SK-N-SH (cell line): ENCODE measurements at regions not wholly inside any gene's neighbourhood (a gene's known extent, or its start where the extent isn't known, plus 50 kb on each side); places are given as distances from the start of the nearest gene placed in this dataset.

Experiments used
- CTCF ChIA-PET: fragments of 300-600, 350-600 bp; formaldehyde crosslinking; extraction: SDS; loops from one replicate; lab custom pipeline; 2021; lab: Yijun Ruan, JAX
- POLR2A ChIA-PET: fragments of 350-600 bp; sonication (Branson Sonifier 250); formaldehyde crosslinking; extraction: SDS; loops from one replicate; lab custom pipeline; 2020; ENCODE audit warnings: antibody characterized with exemption, inconsistent platforms; lab: Yijun Ruan, JAX
- DNase-seq: peaks from one replicate; pipeline ENCODE4 v3.0.0; 2012
- H2AFZ ChIP-seq: fragments of 200-600 bp; sonication (generic); 2 replicates; pipeline ENCODE4 v1.8.1; 2016; ENCODE audit warnings: antibody characterized with exemption, mild to moderate bottlenecking, low read depth
- H3F3A ChIP-seq: fragments of 200-600 bp; sonication (generic); replicated peaks from 2 replicates; pipeline ENCODE3; 2016; ENCODE audit warnings: antibody characterized with exemption, mild to moderate bottlenecking; ENCODE audit not compliant: insufficient read depth
- H3K27ac ChIP-seq, 2 experiments: fragments of 200-500 bp in 1 of 2; fragments of 200-600 bp in 1 of 2; sonication (Bioruptor generic) in 1 of 2; sonication (generic), shearing (Covaris generic) in 1 of 2; 2 replicates each; pipeline versions ENCODE4 v1.5.1 to v1.6.1; 2014 to 2016; ENCODE audit warnings: low read depth in 2 of 2, inconsistent platforms in 1 of 2, low read length in 1 of 2, mild to moderate bottlenecking in 1 of 2, mixed read lengths in 1 of 2
- H3K27me3 ChIP-seq: fragments of 200-600 bp; sonication (generic), shearing (Covaris generic); 2 replicates; pipeline ENCODE4 v1.6.1; 2016; ENCODE audit warnings: mixed run types; ENCODE audit not compliant: insufficient read depth
- H3K36me3 ChIP-seq, 2 experiments: fragments of 200-500 bp in 1 of 2; fragments of 200-600 bp in 1 of 2; sonication (Bioruptor generic) in 1 of 2; sonication (generic) in 1 of 2; replicated peaks in 1 of 2; 2 replicates each; pipeline versions ENCODE3 to v1.5.1; 2014 to 2016; ENCODE audit warnings: low read length in 1 of 2, mild to moderate bottlenecking in 1 of 2; ENCODE audit not compliant: insufficient read depth in 2 of 2, control insufficient read depth in 1 of 2
- H3K4me1 ChIP-seq, 2 experiments: fragments of 200-500 bp in 1 of 2; fragments of 200-600 bp in 1 of 2; sonication (Bioruptor generic) in 1 of 2; sonication (generic), shearing (Covaris generic) in 1 of 2; 2 replicates each; pipeline versions ENCODE4 v1.5.1 to v1.6.1; 2014 to 2016; ENCODE audit warnings: low read depth in 1 of 2, low read length in 1 of 2, mixed run types in 1 of 2; ENCODE audit not compliant: insufficient read depth in 2 of 2, control insufficient read depth in 1 of 2
- H3K4me2 ChIP-seq: fragments of 200-600 bp; sonication (generic), shearing (Covaris generic); 2 replicates; pipeline ENCODE4 v1.6.1; 2017; ENCODE audit warnings: mixed run types
- H3K4me3 ChIP-seq, 2 experiments: fragments of 200-500 bp in 1 of 2; fragments of 200-600 bp in 1 of 2; sonication (Bioruptor generic) in 1 of 2; sonication (generic), shearing (Covaris generic) in 1 of 2; 2 replicates each; pipeline versions ENCODE4 v1.5.1 to v1.8.1; 2014 to 2016; ENCODE audit warnings: low read depth in 2 of 2, inconsistent platforms in 1 of 2, low read length in 1 of 2, mild to moderate bottlenecking in 1 of 2, mixed read lengths in 1 of 2, moderate library complexity in 1 of 2
- H3K79me2 ChIP-seq: fragments of 200-600 bp; sonication (generic); 2 replicates; pipeline ENCODE4 v1.8.1; 2017; ENCODE audit warnings: mild to moderate bottlenecking; ENCODE audit not compliant: insufficient read depth
- H3K9ac ChIP-seq: fragments of 200-600 bp; sonication (generic); 2 replicates; pipeline ENCODE4 v1.6.1; 2017; ENCODE audit warnings: mixed run types
- H3K9me2 ChIP-seq: fragments of 200-600 bp; sonication (generic); 2 replicates; pipeline ENCODE4 v1.6.1; 2017; ENCODE audit warnings: mixed run types
- H3K9me3 ChIP-seq: fragments of 200-600 bp; sonication (generic); 2 replicates; pipeline ENCODE4 v1.6.1; 2017; ENCODE audit warnings: mixed run types, mild to moderate bottlenecking, moderate library complexity
- H4K20me1 ChIP-seq: fragments of 200-600 bp; sonication (generic); 2 replicates; pipeline ENCODE4 v1.6.1; 2017; ENCODE audit warnings: mild to moderate bottlenecking, mixed run types; ENCODE audit not compliant: insufficient read depth
- CHD2 ChIP-seq: fragments of 150-350 bp; IDR thresholded peaks from 2 replicates; pipeline ENCODE4 v1.6.1; 2018; ENCODE audit warnings: low read length; ENCODE audit not compliant: partially characterized antibody
- EP300 ChIP-seq, 2 experiments: IDR thresholded peaks; 2 replicates each; pipeline versions ENCODE4 v1.4.0 to v1.6.1; 2012; ENCODE audit warnings: borderline replicate concordance in 1 of 2, low read depth in 1 of 2, low read length in 1 of 2
- EZH2phosphoT487 ChIP-seq: fragments of 200-600 bp; sonication (generic); IDR thresholded peaks from 2 replicates; pipeline ENCODE4 v1.6.1; 2017; ENCODE audit warnings: low read depth, mixed run types, mild to moderate bottlenecking, antibody characterized with exemption, moderate library complexity, borderline replicate concordance
- GATA2 ChIP-seq: sonication (generic); formaldehyde crosslinking; IDR thresholded peaks from 2 replicates; pipeline ENCODE4 v1.5.0; 2020; ENCODE audit warnings: mild to moderate bottlenecking, missing genetic modification reagents
- JUND ChIP-seq: IDR thresholded peaks from 2 replicates; pipeline ENCODE4 v1.4.0; 2012
- MEF2A ChIP-seq: IDR thresholded peaks from 2 replicates; pipeline ENCODE4 v1.4.0; 2012; ENCODE audit warnings: low read depth, borderline replicate concordance
- NFIC ChIP-seq: IDR thresholded peaks from 2 replicates; pipeline ENCODE4 v1.4.0; 2012; ENCODE audit warnings: borderline replicate concordance
- PBX3 ChIP-seq: IDR thresholded peaks from 2 replicates; pipeline ENCODE4; 2012
- POLR2AphosphoS5 ChIP-seq: IDR thresholded peaks from 2 replicates; pipeline ENCODE4 v1.6.1; 2012; ENCODE audit warnings: low read depth, low read length
- RXRA ChIP-seq: IDR thresholded peaks from 2 replicates; pipeline ENCODE4 v1.4.0; 2012; ENCODE audit warnings: low read depth, mild to moderate bottlenecking, borderline replicate concordance
- SIN3A ChIP-seq: IDR thresholded peaks from 2 replicates; pipeline ENCODE4 v1.6.1; 2012; ENCODE audit warnings: low read depth, mild to moderate bottlenecking, low read length, moderate library complexity, borderline replicate concordance
- SMC3 ChIP-seq: IDR thresholded peaks from 2 replicates; pipeline ENCODE4 v1.6.1; 2012; ENCODE audit warnings: low read depth, low read length, improper control_type of control experiment
- TEAD4 ChIP-seq: IDR thresholded peaks from 2 replicates; pipeline ENCODE4 v1.4.0; 2012; ENCODE audit warnings: mild to moderate bottlenecking, borderline replicate concordance; ENCODE audit not compliant: insufficient read depth
- USF1 ChIP-seq: IDR thresholded peaks from 2 replicates; pipeline ENCODE4 v1.4.0; 2012; ENCODE audit warnings: low read depth, borderline replicate concordance
- USF2 ChIP-seq: fragments of 150-350 bp; IDR thresholded peaks from 2 replicates; pipeline ENCODE4 v1.6.1; 2017; ENCODE audit warnings: antibody characterized with exemption, low read length, low read depth, borderline replicate concordance
- YY1 ChIP-seq: IDR thresholded peaks from 2 replicates; pipeline ENCODE4 v1.4.0; 2012; ENCODE audit warnings: low read depth, mild to moderate bottlenecking
- WGBS: methylation state at CpG from one replicate; pipeline ENCODE4 v1.1.6; 2017; ENCODE audit warnings: low lambda C conversion rate; 5-methylcytosine and 5-hydroxymethylcytosine counted together
- TF ChIP-seq, protein P1 (sequence below): fragments of 150-350 bp; IDR thresholded peaks from 2 replicates; pipeline ENCODE4 v1.6.1; 2016; ENCODE audit warnings: mild to moderate bottlenecking, low read depth, low read length
- TF ChIP-seq, protein P2 (sequence below): IDR thresholded peaks from 2 replicates; pipeline ENCODE4 v1.4.0; 2012; ENCODE audit warnings: low read depth, borderline replicate concordance

DNA sequence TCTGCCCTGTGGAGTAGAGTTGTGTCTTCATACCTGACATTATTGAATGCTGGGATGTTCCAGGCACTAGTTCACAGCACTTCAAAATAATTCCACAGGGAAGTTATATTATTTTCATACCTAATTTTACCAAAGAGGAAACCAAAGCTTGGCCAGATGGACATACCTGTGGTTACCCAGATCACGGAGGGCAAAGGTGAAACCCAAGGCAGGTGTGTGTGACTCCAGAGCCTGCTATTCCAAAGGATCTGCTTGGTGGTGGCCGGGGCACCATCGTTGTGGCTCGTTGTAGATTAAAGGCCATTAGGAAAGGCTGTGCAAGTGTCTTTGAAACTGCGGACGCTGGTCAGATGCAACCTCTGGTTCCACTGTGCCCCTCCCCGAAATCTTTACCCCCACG lies 108.6 kb downstream of the ZBTB18 start:
- Histone ChIP-seq H3K4me2 (no peak overlapping the region), H3K27ac (no peak overlapping the region), H3K4me1 (peaks cover 10 to 21% of the 10 kb centered on the region in 2 experiments), H3K9me2 (no peaks in the 10 kb centered on the region), H3F3A (peaks cover 19% of the 10 kb centered on the region), H2AFZ (no peak overlapping the region), H3K9me3 (no peaks in the 10 kb centered on the region), H4K20me1 (no peaks in the 10 kb centered on the region), H3K36me3 (no peaks in the 10 kb centered on the region), H3K79me2 (no peaks in the 10 kb centered on the region), H3K4me3 (no peak overlapping the region), H3K9ac (no peak overlapping the region), H3K27me3 (no peaks in the 10 kb centered on the region)
- no peak for DNase-seq
- ChIA-PET CTCF (no interaction called here), POLR2A (no interaction called here)
- WGBS = 88% methylated on average over 8 of the region's 8 CpGs
- TF ChIP-seq JUND (no peak), USF1 (no peak), EZH2phosphoT487 (no peak)
- TF ChIP-seq, protein P1, sequence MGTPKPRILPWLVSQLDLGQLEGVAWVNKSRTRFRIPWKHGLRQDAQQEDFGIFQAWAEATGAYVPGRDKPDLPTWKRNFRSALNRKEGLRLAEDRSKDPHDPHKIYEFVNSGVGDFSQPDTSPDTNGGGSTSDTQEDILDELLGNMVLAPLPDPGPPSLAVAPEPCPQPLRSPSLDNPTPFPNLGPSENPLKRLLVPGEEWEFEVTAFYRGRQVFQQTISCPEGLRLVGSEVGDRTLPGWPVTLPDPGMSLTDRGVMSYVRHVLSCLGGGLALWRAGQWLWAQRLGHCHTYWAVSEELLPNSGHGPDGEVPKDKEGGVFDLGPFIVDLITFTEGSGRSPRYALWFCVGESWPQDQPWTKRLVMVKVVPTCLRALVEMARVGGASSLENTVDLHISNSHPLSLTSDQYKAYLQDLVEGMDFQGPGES = no peak

DNA sequence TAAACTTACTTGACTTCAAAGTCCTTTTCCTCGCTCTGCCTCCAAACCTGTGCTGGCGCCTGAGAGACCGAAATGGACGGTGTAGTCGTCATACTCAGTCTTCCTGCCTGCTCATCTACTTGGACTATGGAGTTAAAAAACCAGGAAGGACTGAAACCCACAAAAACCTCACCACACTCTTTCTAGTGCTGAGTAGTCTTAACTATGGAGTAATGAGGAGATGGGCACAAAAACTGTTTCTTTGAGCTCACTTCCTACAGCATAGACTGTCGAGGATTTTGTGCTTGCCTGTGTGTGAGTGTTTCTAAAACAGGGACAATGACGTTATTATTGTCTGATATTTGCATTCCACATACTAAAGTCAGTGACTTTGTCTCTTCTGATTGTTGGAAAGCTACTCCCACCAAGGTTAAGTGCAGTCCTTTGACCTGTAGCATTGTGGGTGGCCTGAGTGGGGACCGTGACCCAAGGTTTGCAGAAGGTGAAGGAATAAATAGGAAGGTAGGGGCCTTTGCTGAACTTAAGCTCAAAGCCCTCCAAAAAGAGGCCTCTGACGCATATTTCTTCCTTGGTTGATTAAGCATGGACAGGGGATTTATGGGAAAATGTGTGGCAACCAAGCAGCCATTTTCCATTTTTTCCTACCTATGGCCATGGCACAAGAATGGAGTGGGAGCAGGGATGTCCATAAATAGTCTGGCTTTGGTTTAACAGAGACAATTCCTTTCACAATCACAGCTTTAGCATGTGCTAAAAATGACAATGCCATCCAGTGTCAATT lies 109.6 kb downstream of the ZBTB18 start:
- no peaks in the 10 kb centered on the region for H3K9me3 ChIP-seq
- 98% methylated on average over 9 of the region's 9 CpGs for WGBS
- no peaks in the 10 kb centered on the region for H3K79me2 ChIP-seq
- DNase-seq = no peak
- peaks cover 6 to 24% of the 10 kb centered on the region in 2 experiments for H3K4me1 ChIP-seq
- H3K27ac ChIP-seq = no peak overlapping the region
- H3K9me2 ChIP-seq = no peaks in the 10 kb centered on the region
- H3K4me3 ChIP-seq = no peak overlapping the region
- no peaks in the 10 kb centered on the region for H4K20me1 ChIP-seq
- ChIA-PET POLR2A (no interaction called here), CTCF (interaction anchor here (1.4 kb wide), 1 partner anchor 8 kb away, joined by 3 read pairs; no protein-coding TSS in a partner anchor)
- no peak overlapping the region for H2AFZ ChIP-seq
- TF ChIP-seq, protein P2, sequence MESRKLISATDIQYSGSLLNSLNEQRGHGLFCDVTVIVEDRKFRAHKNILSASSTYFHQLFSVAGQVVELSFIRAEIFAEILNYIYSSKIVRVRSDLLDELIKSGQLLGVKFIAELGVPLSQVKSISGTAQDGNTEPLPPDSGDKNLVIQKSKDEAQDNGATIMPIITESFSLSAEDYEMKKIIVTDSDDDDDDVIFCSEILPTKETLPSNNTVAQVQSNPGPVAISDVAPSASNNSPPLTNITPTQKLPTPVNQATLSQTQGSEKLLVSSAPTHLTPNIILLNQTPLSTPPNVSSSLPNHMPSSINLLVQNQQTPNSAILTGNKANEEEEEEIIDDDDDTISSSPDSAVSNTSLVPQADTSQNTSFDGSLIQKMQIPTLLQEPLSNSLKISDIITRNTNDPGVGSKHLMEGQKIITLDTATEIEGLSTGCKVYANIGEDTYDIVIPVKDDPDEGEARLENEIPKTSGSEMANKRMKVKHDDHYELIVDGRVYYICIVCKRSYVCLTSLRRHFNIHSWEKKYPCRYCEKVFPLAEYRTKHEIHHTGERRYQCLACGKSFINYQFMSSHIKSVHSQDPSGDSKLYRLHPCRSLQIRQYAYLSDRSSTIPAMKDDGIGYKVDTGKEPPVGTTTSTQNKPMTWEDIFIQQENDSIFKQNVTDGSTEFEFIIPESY = no peak
- TF ChIP-seq CHD2 (no peak), USF2 (no peak), YY1 (no peak), EP300 (IDR thresholded peaks at IDR 0.05; ENCODE audit: borderline replicate concordance in 1 of 2, low read depth in 1 of 2, low read length in 1 of 2) (no peak), RXRA (no peak), SMC3 (no peak), USF1 (no peak), PBX3 (no peak), POLR2AphosphoS5 (no peak), TEAD4 (no peak), MEF2A (no peak), SIN3A (no peak), NFIC (no peak), EZH2phosphoT487 (no peak), GATA2 (CRISPR knock-in tag) (no peak)
- H3K27me3 ChIP-seq = no peaks in the 10 kb centered on the region
- no peaks in the 10 kb centered on the region for H3K36me3 ChIP-seq
- peaks cover 19% of the 10 kb centered on the region for H3F3A ChIP-seq
- H3K4me2 ChIP-seq = no peak overlapping the region
- H3K9ac ChIP-seq = no peak overlapping the region
